ENCODE measurements at regions not wholly inside any gene's neighbourhood (a gene's known extent, or its start where the extent isn't known, plus 50 kb on each side); places are given as distances from the start of the nearest gene placed in this dataset.

DNA sequence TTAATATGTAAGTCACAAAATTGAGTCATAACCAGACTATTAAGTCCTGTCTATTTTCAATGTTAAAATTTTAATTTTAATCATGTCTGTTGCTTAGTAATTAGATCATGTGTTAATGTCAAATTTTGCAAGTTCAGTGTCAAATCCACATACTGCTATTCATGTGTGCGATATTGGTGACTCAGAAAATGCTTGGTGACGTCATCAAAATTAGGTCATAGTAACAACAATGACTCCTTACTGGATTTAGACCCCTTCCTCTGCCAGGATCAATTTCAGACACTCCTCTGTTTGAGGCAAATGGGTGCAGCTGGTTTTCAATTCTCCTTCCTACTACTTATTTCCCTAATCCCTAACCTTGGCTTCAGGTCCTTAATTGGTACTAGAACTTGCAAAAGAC lies 1394.3 kb upstream of the SLC10A2 start:
- no peak overlapping the region for H3K4me3 Mint-ChIP-seq
- H3K36me3 Mint-ChIP-seq (ENCODE audit: low read depth): no peaks in the 10 kb centered on the region
- H3K27ac Mint-ChIP-seq: no peak overlapping the region
- peaks cover 3% of the 10 kb centered on the region for H3K27me3 Mint-ChIP-seq (ENCODE audit: low read depth)
- no peaks in the 10 kb centered on the region for H3K9me3 Mint-ChIP-seq
- TF ChIP-seq, protein P1, sequence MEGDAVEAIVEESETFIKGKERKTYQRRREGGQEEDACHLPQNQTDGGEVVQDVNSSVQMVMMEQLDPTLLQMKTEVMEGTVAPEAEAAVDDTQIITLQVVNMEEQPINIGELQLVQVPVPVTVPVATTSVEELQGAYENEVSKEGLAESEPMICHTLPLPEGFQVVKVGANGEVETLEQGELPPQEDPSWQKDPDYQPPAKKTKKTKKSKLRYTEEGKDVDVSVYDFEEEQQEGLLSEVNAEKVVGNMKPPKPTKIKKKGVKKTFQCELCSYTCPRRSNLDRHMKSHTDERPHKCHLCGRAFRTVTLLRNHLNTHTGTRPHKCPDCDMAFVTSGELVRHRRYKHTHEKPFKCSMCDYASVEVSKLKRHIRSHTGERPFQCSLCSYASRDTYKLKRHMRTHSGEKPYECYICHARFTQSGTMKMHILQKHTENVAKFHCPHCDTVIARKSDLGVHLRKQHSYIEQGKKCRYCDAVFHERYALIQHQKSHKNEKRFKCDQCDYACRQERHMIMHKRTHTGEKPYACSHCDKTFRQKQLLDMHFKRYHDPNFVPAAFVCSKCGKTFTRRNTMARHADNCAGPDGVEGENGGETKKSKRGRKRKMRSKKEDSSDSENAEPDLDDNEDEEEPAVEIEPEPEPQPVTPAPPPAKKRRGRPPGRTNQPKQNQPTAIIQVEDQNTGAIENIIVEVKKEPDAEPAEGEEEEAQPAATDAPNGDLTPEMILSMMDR (IDR thresholded peaks at IDR 0.05; ENCODE audit: unreplicated experiment in 3 of 3): no peak
- H3K4me1 Mint-ChIP-seq: no peaks in the 10 kb centered on the region

DNA sequence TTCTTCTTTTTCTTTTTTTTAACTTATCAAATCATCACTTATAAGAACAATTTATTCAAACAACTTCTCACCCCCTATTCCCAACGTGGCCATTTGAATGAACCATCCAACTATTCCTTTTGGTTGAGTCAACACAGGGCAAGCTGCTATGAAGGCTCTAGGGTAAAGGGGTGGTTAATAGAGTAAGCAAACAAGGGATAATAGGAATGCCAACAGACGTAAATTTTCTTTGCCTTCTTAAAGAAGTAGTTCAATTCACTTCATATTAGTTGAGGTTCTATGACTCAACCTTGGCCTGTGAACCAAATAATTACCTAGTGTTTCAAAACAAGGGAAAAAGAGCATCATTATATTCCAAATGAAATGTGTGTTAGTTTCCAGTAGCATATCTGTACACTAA lies 1383.8 kb upstream of the SLC10A2 start:
- Mint-ChIP-seq H3K4me3 (no peak overlapping the region), H3K27ac (no peak overlapping the region), H3K4me1 (no peaks in the 10 kb centered on the region), H3K36me3 (ENCODE audit: low read depth) (no peaks in the 10 kb centered on the region), H3K9me3 (peaks cover 25% of the 10 kb centered on the region), H3K27me3 (ENCODE audit: low read depth) (peaks cover 3% of the 10 kb centered on the region)
- TF ChIP-seq, protein P1 (IDR thresholded peaks at IDR 0.05; ENCODE audit: unreplicated experiment in 3 of 3): no peak

DNA sequence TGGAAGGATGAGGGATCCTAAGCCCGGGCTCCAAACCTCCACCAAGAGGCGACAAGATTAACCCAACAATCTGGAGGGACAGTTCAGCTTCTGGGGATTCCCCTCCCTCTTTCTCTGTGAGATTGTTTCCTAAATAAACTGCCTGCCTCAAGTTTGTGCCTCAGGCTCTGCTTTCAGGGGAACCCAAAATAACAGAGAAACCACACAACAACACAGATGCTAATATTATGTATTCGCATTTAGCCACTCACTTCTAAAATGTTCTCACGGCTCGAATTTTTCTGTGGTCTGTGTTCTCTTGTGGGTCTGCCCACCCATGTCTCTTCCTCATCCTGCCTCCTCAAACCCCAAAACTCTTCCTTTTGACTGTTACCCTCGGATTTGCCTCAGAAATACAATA lies 1381.1 kb upstream of the SLC10A2 start:
- no peak overlapping the region for H3K27ac Mint-ChIP-seq
- TF ChIP-seq, protein P1 (IDR thresholded peaks at IDR 0.05; ENCODE audit: unreplicated experiment in 3 of 3): no peak
- H3K27me3 Mint-ChIP-seq (ENCODE audit: low read depth): no peaks in the 10 kb centered on the region

DNA sequence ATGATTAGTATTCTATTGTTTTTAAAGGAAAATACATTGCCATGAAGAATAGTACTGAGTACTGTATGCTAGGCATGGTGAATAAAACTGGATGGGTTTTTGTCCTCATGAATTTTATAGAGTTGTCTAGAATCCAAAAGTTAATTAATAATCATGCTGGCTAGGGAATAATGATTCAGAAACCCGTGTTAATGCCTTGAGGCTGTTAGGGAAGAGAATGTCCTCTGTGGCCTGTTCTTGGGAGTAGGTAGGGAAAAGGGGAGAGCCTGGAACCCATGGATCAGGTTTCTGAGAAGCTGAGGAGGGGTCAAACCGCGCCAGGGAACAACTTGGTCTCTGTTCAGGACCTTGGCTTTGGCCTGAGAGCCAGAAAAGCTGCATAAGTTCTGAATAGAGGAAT lies 1376.3 kb upstream of the SLC10A2 start:
- TF ChIP-seq, protein P1 (IDR thresholded peaks at IDR 0.05; ENCODE audit: unreplicated experiment in 3 of 3): no peak
- no peaks in the 10 kb centered on the region for H3K27me3 Mint-ChIP-seq (ENCODE audit: low read depth)
- H3K4me3 Mint-ChIP-seq: no peak overlapping the region
- no peak overlapping the region for H3K27ac Mint-ChIP-seq
- no peaks in the 10 kb centered on the region for H3K4me1 Mint-ChIP-seq
- no peaks in the 10 kb centered on the region for H3K36me3 Mint-ChIP-seq (ENCODE audit: low read depth)
- peaks cover 21% of the 10 kb centered on the region for H3K9me3 Mint-ChIP-seq

More for the DNA sequence above, 1381.1 kb upstream of the SLC10A2 start:
- H3K9me3 Mint-ChIP-seq: peaks cover 30% of the 10 kb centered on the region
- no peaks in the 10 kb centered on the region for H3K36me3 Mint-ChIP-seq (ENCODE audit: low read depth)
- H3K4me3 Mint-ChIP-seq: no peak overlapping the region
- H3K4me1 Mint-ChIP-seq: no peaks in the 10 kb centered on the region

DNA sequence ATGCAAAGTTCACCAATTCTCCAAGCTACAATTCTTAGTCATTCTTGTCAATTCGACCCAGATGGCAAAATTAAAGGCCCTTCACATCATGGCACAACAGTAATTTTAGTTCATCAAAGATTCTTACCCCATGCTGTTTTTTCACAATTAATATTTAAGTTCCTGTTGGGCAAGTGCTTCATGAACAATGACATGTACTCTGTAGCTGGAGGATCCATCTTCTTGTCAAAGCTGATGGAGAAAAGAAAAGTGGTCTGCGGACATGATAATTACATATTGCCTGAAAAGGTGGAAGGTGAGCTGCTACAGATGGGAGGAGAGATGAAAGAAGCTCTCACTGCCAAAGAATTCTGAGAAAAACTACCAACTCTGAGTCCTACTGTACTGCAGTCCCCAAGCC lies 1370.3 kb upstream of the SLC10A2 start:
- no peaks in the 10 kb centered on the region for H3K27me3 Mint-ChIP-seq (ENCODE audit: low read depth)
- no peak overlapping the region for H3K4me3 Mint-ChIP-seq
- no peaks in the 10 kb centered on the region for H3K4me1 Mint-ChIP-seq
- TF ChIP-seq, protein P1 (IDR thresholded peaks at IDR 0.05; ENCODE audit: unreplicated experiment in 3 of 3): no peak
- no peaks in the 10 kb centered on the region for H3K9me3 Mint-ChIP-seq
- no peaks in the 10 kb centered on the region for H3K36me3 Mint-ChIP-seq (ENCODE audit: low read depth)
- H3K27ac Mint-ChIP-seq: no peak overlapping the region

DNA sequence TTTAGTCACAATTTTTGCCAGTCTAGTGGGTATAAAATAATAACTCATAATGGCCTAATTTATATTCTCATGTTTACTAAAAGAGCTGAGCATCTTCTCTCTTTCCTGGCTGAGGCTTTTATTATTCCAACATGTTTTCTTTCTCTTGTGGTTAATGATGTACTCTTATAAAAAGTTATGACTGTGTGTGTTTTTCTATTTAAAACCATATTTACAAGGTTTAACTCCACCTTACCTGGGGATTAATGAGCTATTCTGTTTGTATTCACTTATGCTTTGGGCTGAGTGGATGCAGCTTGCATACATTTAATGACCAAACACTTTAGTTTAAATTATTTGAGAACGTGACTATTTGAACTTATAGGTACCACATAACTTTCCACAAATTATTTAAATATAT lies 1365.7 kb upstream of the SLC10A2 start:
- no peaks in the 10 kb centered on the region for H3K27me3 Mint-ChIP-seq (ENCODE audit: low read depth)
- H3K27ac Mint-ChIP-seq: no peak overlapping the region
- H3K4me1 Mint-ChIP-seq: no peaks in the 10 kb centered on the region
- TF ChIP-seq, protein P1 (IDR thresholded peaks at IDR 0.05; ENCODE audit: unreplicated experiment in 3 of 3): no peak
- no peaks in the 10 kb centered on the region for H3K36me3 Mint-ChIP-seq (ENCODE audit: low read depth)
- no peaks in the 10 kb centered on the region for H3K9me3 Mint-ChIP-seq
- no peak overlapping the region for H3K4me3 Mint-ChIP-seq
